ENCODE measurements at regions not wholly inside any gene's neighbourhood (a gene's known extent, or its start where the extent isn't known, plus 50 kb on each side); places are given as distances from the start of the nearest gene placed in this dataset.
"Not testable (repeated sequence)": the region's sequence is repeated elsewhere in the genome, so short reads cannot be mapped to it uniquely, and the experiment has no call there.

DNA sequence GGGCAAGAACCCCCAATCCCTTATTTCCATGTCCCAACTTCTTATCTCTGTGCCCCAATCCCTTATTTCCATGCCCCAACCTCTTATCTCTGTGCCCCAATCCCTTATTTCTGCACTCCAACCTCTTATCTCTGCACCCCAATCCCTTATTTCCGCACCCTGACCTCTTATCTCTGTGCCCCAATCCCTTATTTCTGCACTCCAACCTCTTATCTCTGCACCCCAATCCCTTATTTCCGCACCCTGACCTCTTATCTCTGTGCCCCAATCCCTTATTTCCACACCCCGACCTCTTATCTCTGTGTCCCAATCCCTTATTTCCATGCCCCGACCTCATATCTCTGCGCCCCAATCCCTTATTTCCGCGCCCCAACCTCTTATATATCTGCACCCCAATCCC, 150.8 kb upstream of the NR4A3 start:
- TF ChIP-seq TAF1 (IDR thresholded peaks at IDR 0.05; ENCODE audit: borderline replicate concordance, low read depth, low read length); POLR2A (IDR thresholded peaks at IDR 0.05; ENCODE audit: low read depth, low read length); POLR2AphosphoS5 (IDR thresholded peaks at IDR 0.05; ENCODE audit: low read depth, low read length): not testable (repeated sequence)
